Hindlimb muscle (tissue), 1 donor: ENCODE measurements at regions not wholly inside any gene's neighbourhood (a gene's known extent, or its start where the extent isn't known, plus 50 kb on each side); places are given as distances from the start of the nearest gene placed in this dataset.

ENCODE experiments used
- DNase-seq: peaks from one replicate; pipeline ENCODE4 v3.0.0-alpha.2; 2013

DNA sequence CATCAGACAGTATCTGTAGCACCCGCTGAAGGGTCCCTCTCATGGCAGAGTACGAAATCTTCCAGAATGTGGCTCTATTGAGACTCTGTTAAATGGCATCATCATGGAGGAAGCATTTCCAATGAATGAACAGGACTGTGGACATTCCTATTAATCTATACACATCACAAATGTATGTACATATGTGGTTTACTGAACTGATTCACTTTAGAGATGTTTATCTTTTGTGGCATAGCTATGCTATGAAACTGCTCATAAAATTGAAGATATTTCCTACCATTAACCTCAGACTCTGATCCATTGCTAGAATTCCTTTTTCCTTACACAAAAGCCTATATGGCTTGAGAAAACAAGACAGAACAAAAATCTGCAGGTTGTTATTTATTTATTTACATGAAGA is 259.6 kb upstream of the RRP15 start:
- DNase-seq = no peak

DNA sequence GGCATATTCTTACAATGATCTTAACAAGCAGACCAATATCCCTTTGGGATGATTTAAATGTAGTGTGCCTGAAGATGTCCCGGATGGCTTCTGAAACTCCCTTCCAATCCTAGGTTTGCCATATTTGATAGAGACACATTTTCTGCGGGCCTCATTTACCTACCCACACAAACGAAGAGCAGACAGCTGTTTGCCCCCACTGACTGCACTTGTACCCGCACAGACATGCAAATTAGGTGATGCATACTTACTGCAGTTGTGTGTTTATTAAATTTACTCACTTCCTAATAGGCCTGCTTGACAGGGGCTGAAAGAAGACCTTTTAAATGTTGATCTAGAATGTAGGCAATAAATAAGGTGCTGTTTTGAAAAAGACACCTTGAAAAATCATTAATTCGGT is 257.9 kb upstream of the RRP15 start:
- DNase-seq = no peak

DNA sequence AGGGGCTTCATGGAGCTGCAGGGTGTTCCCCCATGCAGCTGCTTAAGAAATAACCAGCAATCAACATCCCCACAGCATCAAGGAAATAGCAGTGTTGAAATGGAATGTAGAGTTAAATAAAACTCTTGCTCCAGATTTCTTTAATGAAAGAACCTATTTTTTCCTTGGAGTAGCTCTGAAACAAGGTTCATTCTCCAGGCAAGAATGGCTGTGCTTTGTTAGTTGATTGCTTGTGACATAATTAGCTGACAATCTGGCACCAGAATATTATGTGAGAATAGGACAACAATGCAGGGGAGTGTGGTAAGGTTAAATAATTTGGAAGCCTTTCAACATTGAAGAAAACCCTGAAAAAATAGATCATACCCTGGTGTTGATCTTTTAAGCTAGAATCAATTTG is 254.2 kb upstream of the RRP15 start:
- no peak for DNase-seq

DNA sequence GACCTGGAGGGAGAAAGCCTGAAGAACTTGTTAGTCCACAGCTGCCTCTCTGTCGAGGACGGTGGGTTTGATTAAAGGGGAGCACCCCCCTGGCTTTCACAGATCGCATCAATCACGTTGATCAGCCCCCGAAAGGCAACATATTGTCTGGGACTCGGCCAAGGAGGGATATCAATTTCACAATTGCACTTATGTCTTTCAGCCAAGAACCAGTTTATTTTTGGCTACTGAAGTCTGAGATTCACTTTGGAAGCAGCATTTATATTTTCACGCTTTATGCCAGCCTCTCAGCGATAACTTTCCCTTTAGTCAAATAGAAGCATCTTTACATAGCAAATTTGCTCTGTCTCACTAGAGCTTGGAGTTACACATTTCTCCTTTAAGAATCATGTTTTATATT is 253.2 kb upstream of the RRP15 start:
- DNase-seq = peak; percentile 1

DNA sequence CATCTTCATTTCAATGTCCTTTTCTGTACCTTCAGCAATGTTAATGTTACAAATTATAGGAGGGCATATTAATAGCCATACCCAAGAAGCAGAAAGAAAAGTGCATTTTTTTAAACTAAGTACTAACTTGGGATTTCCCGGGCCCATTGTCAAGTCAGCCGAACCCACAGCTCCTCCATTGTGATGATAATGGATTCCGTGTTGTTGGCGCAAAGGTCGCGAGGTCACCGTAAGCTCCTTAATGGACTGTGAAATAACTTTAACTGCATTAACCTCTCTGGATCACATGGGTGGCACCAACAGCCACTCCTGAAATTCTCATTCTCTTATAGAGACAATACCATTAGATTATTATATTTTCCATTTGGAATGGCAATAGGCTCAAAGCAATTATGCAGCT is 250.6 kb upstream of the RRP15 start:
- DNase-seq = no peak

DNA sequence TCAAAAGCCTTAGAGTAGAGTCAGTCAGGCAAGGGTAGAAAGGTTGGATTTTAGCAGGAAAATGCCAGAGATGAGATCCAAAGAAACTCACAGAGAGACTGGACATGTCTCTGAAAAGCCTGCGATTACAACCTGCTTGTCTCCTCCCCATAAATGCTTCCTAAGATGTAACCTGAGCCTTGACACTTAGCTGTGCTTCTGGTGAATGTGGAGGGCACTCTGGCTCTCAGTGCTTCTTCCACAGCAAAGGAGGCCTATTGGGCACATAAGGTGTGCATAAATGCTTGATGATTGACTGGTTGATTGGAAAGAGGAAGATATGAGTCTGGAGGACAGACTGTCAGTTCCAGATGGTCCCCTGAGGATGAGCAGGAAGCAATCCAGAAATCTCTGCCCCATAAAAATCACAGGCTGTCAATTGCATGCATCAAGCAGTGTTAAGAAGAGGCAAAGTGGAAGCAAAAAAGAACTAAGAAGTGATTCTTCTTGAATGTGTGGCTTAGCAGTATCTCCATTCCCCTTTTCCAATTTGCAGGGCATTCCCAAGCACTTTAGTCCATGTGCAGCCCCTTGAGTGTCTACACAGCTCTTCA is 236.2 kb upstream of the RRP15 start:
- DNase-seq = no peak

DNA sequence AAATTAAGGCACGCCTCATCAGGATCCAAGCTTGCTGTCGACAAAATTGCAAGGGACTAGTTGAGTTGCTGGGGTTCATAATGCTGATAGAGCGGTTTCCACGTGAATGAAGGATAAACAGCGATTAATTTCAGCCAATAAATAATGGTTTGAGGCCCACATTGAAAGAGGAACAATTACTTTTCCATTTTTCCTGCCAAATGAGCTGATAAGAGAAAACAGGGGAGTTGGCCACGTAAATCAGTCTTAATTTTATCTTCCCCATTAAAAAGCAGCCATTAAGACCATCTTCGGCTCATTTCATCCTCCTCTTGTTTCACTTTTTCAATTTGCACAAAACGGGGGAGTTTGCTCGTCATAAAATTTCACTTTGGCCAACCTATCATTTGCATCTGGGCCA is 235.5 kb upstream of the RRP15 start:
- DNase-seq = no peak

DNA sequence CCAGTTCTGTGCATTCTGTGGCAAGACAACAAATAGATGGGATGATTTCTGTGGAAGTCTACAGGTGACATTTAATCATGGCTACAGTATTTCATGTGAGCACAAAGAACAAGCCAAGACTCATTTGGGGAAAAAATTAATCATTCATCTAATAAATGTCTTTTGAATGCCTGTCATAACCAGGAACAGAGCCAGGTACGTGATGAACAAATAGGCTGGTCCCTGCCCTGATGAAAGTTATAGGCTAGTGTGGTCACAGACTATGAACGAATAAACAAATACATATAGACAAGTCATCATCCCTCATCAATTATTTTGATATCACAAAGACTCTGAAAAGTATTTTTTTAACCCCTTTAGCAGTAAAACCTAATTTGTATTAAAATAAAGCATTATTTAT is 226.4 kb upstream of the RRP15 start:
- no peak for DNase-seq

DNA sequence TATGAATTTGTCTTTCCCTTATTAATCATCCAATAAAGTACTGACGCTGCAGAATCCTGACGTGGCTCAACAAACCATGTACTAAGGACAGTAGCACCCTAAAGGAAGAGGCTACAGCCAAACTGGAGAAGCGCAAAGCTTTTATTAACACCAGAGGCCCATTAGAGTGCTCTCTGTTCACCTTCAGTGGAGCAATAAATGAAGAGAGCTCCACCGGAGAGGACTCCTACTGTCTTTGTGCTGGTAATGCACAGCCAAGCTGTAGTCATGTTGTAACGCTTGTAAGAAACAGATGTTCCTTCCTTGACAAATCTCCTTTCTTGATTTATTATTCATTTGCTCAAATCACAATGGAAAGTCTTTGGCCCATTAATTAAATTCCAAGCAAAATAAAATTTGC is 220.7 kb upstream of the RRP15 start:
- DNase-seq = no peak

DNA sequence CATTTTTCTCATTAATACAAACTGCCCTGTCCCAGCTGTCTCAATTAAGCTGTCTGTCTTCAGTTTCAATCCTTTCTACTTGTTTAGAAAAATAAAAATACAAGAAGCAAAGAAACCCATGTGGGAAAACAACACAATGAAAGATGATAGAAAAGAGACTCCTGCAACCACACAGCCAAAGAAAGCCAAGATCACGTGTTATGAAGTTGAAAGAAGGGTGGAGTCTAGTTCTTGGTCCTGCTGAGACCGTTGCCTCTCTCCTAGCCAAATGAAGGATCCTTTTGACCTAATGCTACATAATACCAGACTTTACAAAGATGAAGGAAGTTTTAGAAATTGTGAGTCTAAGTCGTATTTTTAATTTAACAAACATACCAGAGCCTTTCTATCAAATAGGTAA is 218.8 kb upstream of the RRP15 start:
- no peak for DNase-seq

DNA sequence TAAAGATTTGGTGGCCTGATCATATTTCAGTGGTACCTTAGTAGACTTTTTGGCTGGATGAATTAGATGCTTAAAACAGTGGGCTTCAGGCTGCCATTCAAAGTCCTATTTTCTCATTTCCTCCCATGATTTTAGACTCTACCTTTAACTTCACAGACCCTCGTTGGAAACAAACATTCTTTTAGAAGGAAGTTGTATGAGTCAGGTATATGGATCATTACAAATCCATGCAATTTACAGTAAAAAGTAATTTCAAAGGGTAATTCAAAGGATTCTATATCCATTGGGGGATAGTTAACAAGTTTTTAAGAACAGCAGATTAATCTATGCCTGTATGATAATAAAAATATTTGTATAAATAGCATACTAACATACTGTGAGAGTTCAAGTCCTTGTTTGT is 216.9 kb upstream of the RRP15 start:
- DNase-seq = no peak

DNA sequence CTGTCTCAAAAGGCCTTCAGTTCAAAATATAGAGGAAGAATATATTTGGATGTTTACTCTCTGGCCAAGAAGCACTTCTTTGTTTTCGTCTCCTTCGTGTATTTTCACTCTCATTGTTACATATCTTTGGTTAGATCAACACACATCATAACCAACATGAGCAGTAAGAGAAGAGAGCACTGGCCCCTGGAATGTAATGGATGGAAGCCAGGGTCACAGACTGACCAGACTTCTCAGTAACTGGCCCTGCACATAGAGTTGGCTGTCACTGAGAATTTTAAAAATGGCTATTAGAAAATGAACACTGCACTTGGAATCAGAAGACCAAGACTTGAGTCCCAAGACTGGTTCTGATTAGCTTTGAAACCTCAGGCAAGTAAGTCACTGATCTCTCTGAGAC is 215.9 kb upstream of the RRP15 start:
- DNase-seq = no peak

DNA sequence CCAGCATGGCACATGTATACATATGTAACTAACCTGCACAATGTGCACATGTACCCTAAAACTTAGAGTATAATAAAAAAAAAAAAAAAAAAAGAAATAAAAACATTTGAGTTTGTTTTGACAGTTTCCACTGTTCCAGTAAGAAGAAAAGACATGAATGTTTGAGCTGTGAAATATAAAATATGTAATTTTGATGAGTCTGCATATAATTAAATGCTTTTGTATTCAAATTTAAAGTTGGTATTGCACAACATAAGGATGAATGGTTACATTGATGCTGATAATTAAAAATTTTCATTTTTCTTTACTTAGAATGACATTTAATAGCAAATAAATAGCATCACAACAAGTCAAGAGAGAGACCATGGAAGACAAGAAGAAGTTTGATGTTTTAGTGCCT is 212.0 kb upstream of the RRP15 start:
- no peak for DNase-seq

DNA sequence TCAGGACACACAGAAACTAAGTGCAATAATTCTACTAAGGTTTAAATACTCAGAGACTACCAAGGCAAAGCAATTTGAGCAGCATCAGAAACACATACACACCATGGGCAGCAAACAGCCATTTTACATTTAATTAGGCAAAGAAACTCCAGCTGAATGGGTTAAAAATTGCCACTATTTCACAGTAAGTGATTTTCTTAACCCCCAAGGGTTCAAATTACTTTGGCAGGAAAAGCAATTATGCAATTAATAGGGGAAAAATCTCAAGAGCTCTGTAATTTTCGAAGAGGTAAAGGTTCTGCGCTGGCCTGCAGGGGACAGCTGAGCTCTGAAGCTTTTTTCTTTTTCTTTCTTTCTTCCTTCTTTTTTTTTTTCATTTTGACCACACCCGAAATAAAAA is 206.2 kb upstream of the RRP15 start:
- DNase-seq = no peak

DNA sequence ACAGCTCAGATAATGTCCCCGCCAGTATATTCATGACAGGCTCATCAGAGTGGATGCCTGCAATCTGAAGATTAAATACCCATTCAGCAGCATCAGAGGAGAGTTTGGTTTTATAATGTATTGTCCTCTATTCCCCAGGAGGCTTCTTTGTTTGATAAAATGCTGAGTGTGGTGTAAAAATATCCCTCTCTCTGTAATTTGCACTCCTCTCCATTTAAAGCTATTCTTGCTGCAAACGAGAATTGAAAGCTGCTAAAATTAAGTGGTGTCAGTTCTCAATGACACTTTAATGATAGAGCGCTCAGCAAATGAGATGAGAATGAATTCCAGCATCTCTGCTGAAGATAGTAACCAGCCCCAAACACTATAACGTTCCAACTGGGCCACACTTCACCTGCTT is 205.7 kb upstream of the RRP15 start:
- no peak for DNase-seq

DNA sequence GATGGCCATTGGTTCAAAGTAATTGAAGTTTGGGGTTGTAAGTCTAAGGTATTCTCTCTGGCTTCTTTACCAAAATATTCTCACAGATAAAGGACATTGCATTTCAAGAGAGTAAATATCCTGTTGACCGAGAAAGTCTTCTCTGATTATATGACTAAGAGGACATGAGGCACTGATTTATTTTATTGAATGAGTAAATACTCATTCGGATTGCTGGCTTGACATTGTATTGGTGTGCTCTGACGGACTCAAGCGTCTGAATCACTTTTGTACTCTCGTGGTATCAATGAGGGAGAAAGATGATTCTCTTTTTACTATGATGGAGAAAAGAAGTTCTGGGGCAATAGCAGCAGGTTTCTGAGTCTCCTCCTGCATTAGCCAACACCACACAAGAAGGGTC is 205.3 kb upstream of the RRP15 start:
- DNase-seq = no peak

DNA sequence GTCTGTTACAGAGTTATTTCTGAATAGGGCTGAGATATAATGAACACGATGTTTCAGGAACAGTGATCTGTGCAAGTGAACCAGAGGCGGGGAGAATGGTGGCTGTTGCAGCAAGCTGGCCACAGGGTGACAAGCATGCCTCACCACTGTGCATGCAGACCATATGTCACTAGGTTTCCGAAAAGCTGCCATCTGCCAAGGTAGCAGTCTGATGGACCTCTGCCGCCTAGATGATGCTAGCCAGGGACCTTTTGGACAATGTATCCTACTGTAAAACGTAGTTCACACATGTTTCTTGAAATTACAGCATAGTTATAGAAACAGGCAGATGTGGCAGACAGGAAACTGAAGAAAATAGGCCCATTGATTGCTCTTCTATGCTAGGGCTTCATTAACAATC is 204.2 kb upstream of the RRP15 start:
- no peak for DNase-seq

DNA sequence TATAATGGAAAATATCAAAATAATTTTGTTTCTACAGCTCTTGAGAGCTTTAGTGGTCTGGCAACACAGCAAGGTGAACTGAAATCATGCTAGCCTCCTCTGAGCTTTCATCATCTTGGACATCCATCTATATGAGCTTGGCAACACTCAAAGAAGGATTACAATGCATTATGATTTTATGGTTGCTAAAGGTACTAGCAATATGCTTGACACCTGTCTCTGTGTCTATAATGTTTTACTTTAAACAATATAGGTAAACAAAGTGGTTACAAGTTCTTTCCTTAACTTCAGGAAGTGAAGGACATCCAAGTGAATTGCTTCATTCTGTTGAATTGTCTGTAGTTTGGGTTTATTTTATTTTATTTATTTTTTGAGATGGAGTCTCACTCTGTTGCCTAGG is 203.7 kb upstream of the RRP15 start:
- no peak for DNase-seq

DNA sequence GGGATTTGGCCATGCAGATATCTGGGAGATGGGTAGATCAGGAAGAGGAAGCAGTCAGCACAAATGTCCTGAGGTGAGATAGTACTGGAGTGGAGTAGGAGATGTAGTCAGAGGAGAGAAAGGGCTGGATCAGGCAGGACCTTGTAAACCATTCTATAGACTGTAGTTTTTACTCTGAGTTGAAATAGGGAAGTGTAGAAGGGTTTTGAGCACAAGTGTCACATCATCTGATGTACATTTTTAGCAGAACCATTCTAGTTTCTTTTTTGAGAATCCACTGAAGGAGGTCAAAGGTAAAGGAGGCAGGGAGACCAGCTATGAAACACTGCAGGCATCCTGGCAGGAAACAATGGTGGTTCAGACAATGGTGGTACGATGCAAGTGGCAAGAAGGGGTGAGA is 194.6 kb upstream of the RRP15 start:
- DNase-seq = no peak

DNA sequence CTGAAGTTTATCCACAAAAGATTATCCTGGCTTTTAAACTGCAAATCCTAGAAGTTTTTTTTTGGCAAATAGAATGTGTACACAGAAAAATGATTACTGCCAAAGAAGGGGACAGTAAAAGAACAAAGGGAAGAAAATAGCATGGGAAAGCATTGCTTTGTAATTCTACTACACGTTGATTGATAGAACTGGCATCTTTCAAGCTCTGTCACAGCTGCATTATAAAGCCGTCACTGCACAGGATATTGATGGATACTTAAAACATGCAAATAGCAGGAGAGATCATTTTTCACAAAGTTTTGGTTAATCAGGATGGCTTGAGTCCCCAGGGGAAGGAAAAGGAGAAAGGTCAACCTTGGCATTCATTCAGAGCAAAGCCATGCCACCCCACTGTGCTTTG is 183.7 kb upstream of the RRP15 start:
- DNase-seq = no peak

DNA sequence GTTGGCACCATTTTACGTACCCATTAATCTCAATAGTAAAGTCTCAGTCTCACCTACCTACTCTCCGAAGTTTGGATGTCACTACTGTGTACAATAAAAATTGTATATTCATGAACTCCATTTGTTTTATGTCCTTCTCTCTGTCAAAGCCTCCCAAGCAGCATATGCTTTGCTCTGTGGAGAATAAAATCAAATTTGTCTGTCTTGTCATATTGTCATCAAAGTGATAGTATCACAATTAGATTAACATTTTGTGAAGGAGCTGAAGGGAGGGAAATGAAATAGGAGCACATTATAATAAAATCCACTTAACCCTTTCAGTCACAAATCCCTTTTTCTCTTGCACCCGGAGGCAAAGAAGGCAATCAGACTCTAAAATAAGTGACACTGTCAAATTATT is 177.1 kb upstream of the RRP15 start:
- DNase-seq = no peak

DNA sequence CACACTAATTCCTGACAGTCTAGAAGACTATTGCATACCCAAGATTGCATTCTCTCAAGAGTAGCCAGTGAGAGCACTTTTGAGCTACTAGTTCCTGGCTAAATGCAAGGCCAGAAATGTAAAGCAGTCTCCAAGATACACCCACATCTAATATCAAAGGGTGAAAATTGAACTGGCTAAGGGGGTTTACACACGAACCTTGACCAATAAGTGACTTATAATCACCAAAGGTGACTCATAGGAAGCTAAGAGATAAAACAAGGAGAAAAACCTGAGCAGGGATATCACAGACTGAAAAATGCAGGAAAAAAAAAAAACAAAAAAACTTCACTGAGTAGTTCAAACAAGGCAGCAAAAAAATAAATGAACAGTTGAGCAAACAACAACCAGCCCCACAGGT is 172.2 kb upstream of the RRP15 start:
- no peak for DNase-seq

DNA sequence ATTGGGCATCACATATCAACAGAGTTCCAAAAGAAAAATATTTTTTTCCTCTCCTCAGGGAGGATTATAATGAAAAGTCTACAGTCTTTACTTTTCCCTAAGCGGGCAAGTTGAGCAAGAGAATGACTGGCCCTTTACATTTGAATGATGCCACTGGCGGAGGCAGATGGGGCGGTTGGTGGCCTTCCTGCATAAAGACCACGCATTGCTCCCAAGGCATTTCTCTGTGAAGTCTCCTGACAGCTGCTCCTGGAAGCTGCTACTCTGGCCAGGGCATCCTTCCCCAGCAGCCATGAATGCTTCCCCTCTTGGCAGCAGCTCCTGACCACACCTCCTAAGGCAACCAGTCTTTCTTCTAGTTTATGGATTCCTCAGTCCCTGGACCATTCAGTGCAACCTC is 161.1 kb upstream of the RRP15 start:
- no peak for DNase-seq

DNA sequence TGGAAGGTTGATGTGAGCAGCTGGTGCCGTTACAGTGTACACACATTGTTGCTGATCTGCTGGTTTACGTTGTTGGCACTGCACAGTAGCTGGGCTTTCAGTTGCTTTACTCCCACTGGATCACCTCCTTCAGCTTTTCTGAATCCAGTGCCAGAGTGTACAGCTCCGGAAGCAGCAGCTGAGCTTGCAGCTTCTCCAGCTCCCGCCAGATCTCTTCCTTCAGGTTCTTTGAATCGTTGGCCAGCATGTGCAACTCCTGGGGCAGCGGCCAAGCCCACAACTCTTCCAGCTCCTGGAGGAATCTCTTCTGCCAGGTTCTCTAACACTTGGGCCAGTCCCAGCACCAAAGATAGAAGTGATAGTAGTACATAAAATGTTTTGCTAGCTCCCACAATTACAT is 149.7 kb upstream of the RRP15 start:
- DNase-seq = no peak

DNA sequence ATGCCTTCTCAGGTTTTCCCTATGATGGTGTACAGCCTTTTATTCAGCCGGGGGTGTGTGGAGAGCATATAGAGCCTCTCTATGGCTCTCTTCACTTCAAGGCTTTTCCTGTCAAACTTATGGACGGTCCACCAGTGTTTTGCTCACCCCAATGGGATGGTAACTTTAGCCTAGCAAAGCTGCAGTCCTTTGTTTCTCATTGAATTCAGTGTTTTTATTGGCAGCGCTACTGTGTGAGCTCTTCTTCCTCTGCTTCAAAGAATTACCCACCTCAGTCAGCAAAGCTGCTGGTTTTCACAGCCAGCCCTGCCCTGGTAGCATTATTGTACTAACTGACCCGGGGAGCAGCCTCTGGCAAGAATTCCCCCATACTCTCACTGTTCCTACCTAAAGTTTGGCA is 145.3 kb upstream of the RRP15 start:
- no peak for DNase-seq

DNA sequence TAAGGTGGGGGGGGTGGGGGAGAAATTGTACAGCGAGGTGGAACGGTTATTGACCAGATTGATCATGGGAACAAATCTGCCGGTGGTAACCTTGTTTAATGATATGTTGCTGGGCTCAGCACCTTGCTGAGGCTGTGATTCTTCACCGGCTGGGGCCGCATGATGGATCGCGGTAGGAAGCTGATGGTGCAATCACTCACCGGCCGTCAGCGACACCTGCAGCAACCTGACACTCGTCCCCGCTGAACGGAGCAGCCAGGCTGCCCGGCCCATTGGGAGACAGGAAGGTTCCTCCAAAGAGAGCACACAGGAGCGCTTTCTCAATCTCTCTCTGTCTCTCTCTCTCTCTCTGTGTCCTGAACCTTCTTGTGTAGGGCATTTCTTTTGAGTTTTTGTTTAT is 128.5 kb upstream of the RRP15 start:
- DNase-seq = no peak
